Right cardiac atrium (tissue), 5 donors: ENCODE measurements at regions not wholly inside any gene's neighbourhood (a gene's known extent, or its start where the extent isn't known, plus 50 kb on each side); places are given as distances from the start of the nearest gene placed in this dataset.

Experiments used
- ATAC-seq, 2 donors: fragments of 200-7000 bp; cut with Tn5 transposase; one replicate each; pipeline versions ENCODE4 v1.8.0 to v1.9.1; 2020; ENCODE audit warnings: moderate library complexity in 2 of 2, mild to moderate bottlenecking in 1 of 2
- DNase-seq, 3 donors: peaks; one replicate each; pipeline ENCODE4 v3.0.0-alpha.2; 2020
- H3K27ac ChIP-seq: one replicate; pipeline ENCODE4 v1.5.1; 2013; ENCODE audit warnings: mild to moderate bottlenecking, low read length, control low read depth, moderate library complexity
- H3K27me3 ChIP-seq: one replicate; pipeline ENCODE4 v1.6.1; 2013; ENCODE audit not compliant: control insufficient read depth, insufficient read depth
- H3K4me1 ChIP-seq: one replicate; pipeline ENCODE4 v1.6.1; 2013; ENCODE audit warnings: low read length; ENCODE audit not compliant: control insufficient read depth, insufficient read depth
- H3K4me3 ChIP-seq: one replicate; pipeline ENCODE4 v1.5.1; 2013; ENCODE audit warnings: low read length, control low read depth
- H3K9me3 ChIP-seq: one replicate; pipeline ENCODE4 v1.6.1; 2013; ENCODE audit warnings: low read length; ENCODE audit not compliant: control insufficient read depth
- WGBS: extraction: QIAGEN DNeasy Blood & Tissue Kit; methylation state at CpG from one replicate; pipeline ENCODE4 v1.1.7; 2013; 5-methylcytosine and 5-hydroxymethylcytosine counted together
- intact Hi-C, 4 donors: fragments of 100-400 bp; cut with DNase I; formaldehyde crosslinking; loops; one replicate each; pipeline versions ENCODE4 v1.11.0 to v1.14.0; 2022 to 2023
- donor health status: healthy with polysubstance abuse.
- donor health status: DM: no; HTN: yes; CAD: no.
- donor health status: DM: no; HTN: no; CAD: no.
- donor health status: DM: no; HTN: yes; CAD: no; lungs with severe emphysema.
- donor health status: DM: yes; HTN: yes; CAD: no.

DNA sequence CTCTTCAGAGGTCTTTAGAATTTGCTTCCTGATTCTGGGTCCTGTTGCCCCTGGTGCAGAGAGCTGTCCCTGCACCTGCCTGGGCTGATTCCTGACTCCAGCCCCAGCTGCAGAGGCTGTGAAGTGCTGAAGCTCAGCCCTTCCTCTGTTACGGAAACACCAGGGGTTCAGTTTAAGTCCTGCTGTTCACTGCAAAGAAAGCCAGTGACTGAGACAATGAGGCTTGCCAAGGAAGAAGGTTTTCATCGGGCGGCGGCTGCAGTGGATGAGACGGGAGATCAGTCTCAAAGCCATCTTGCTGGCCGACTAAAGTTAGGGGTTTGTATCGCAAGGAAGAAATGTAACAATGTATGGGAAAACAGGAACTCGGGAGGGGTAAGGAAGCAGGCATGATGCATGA, 142.4 kb upstream of the ZNF236 start:
- intact Hi-C loops, result loop anchor here in 1 of 4 donors (10.0 kb wide), 1 partner anchor 275 kb away; no protein-coding TSS in a partner anchor
- Histone ChIP-seq H3K27me3 (no peaks in the 10 kb centered on the region), H3K4me1 (no peaks in the 10 kb centered on the region), H3K9me3 (no peaks in the 10 kb centered on the region), H3K4me3 (no peak overlapping the region), H3K27ac (no peak overlapping the region)
- WGBS, result 60% methylated on average over 8 of the region's 8 CpGs
- ATAC-seq, result no peak
- DNase-seq, result no peak

DNA sequence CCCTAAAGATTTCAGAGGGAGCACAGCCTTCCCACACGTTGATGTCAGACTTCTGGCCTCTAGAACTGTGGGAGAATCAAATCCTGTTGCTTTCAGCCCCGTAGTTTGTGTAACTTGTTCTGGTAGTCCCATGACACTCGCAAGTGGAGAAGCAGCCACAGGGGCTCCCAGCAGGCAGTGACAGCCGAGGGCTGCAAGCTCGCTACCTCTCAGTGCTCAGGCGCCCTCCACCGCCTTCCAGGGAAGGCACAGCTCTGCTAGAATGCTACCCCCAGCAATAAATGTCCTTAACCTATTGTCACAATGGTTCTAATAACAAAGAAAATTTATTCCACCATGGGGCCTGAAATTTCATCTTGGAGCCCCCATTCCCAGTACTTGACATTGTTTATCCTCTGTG, 143.1 kb upstream of the ZNF236 start:
- Histone ChIP-seq H3K27me3 (no peaks in the 10 kb centered on the region), H3K27ac (no peak overlapping the region), H3K4me3 (no peak overlapping the region), H3K9me3 (no peaks in the 10 kb centered on the region), H3K4me1 (no peaks in the 10 kb centered on the region)
- intact Hi-C loops, result no loop called here
- ATAC-seq (no peak), DNase-seq (no peak)
- 66% methylated on average over 7 of the region's 7 CpGs for WGBS

- Histone ChIP-seq H3K27me3 (no peaks in the 10 kb centered on the region), H3K4me3 (no peak overlapping the region), H3K4me1 (no peaks in the 10 kb centered on the region), H3K9me3 (no peaks in the 10 kb centered on the region), H3K27ac (no peak overlapping the region)
- DNase-seq (peak; percentile 35 to 71 (median 62)), ATAC-seq (no peak)
- intact Hi-C loops, result no loop called here
- WGBS, result 60% methylated on average over 8 of the region's 8 CpGs
Measured at GRCh38 chr18:76678248-76678647, 144.1 kb upstream of the ZNF236 start.

DNA sequence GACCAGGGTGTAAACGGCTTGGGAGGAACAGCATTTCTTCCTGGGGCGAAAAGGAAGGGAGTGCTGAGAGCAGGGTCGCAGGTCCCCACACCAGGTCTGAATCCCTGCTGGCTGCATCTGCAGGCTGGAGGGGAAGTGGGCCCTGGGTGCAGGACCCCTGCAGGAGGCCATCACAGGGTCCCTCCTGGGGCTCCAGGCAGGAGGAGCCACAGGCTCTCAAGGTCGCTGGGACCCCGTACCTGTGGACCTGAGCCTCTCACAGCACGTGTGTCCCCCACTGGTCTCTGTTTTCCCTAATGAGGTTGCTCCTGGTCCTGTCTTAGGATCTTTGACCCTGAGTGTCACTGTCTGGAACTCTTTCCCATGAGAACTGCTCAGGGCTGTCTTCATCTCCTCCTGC, 147.8 kb upstream of the ZNF236 start:
- ATAC-seq, result no peak
- no peaks in the 10 kb centered on the region for H3K4me1 ChIP-seq
- DNase-seq, result no peak
- no peaks in the 10 kb centered on the region for H3K9me3 ChIP-seq
- H3K4me3 ChIP-seq, result no peak overlapping the region
- WGBS, result 74% methylated on average over 6 of the region's 6 CpGs
- H3K27ac ChIP-seq, result no peak overlapping the region
- intact Hi-C loops, result no loop called here
- no peaks in the 10 kb centered on the region for H3K27me3 ChIP-seq

DNA sequence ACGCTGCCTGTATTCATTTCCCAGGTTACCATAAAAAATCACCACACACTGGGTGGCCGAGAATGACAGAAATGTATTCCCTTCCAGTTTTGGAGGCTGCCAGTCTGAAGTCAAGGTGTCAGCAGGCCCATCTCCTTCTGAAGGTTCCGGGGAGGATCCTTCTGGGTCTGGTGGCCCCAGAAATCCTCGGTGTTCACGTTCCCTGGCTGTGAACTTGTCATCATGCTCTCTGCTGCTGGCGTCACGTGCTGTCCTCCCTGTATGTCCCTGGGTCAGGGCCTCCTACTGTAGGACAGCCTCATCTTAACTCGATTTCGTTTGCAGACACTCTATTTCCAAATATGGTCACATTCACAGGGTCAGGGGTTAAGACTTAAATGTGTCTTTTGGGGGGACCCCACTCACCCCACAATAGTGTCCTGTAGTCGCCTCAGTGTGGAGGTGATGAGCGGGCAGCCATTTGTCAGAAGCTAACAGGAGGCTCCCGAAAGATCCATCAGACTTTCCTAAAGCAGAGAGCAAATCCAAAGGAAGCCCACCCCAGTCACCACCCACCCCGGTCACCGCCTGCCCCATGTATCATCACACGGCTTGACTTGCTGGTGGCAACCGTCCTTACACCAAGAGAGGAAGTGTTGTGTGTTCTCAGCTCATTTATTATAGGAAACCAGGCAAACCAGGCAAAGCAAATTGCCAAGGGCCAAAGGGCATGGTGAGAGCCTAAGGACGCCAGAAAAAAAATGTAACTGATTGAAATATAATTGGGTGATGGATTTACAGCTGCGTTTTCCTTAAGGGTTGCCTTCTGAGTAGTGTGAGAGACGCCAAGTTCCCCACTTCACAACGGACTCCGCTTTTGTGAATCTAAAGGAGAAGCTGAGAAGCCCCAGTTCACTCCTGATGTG, 148.8 kb upstream of the ZNF236 start:
- intact Hi-C loops, result no loop called here
- Histone ChIP-seq H3K4me3 (no peak overlapping the region), H3K4me1 (no peaks in the 10 kb centered on the region), H3K9me3 (no peaks in the 10 kb centered on the region), H3K27ac (no peak overlapping the region), H3K27me3 (no peaks in the 10 kb centered on the region)
- no peak for ATAC-seq
- DNase-seq, result no peak
- WGBS, result 89% methylated on average over 21 of the region's 21 CpGs

- intact Hi-C loops, result no loop called here
- WGBS, result 78% methylated on average over 3 of the region's 3 CpGs
- H3K9me3 ChIP-seq, result no peaks in the 10 kb centered on the region
- H3K4me1 ChIP-seq, result no peaks in the 10 kb centered on the region
- H3K4me3 ChIP-seq, result no peak overlapping the region
- DNase-seq, result no peak
- H3K27ac ChIP-seq, result no peak overlapping the region
- ATAC-seq, result no peak
- H3K27me3 ChIP-seq, result no peaks in the 10 kb centered on the region
Measured at GRCh38 chr18:76672627-76673026, 149.7 kb upstream of the ZNF236 start.

DNA sequence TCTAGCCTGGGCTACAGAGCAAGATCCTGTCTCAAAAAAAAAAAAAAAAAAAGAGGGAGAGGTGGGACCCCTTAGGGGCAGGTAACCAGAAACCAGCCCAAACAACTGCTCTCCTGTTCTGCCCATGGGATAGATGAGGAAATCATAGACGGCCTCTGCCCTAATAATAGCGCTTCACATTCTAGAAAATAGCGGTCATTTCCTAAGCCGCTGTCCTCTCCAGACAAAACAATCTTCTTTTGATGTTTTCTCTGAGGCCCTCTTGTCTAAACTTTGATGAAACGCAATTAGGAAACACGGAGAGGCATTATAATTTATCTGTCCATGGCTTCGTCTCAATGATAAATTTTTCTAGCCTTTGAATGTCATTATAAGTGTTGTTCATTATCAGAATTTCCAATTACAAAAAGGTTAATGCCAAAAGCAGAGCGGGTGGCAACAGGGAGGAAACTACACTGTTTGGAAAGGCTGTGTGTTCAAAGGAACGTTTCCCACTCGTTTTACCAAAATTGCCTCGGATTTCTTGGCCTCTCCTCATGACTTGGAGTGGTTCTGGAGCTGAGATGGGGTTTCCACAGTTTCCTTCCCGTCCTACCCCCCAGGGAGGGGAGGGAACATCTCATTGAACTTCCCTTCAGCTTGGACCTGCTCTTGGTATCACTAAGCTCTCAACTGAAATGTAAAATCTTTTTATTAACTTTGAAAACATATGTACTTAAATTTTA, 151.6 kb upstream of the ZNF236 start:
- DNase-seq (peak in 1 of 3 donors; percentile 57), ATAC-seq (peak; percentile 69 to 90)
- Histone ChIP-seq H3K27me3 (no peaks in the 10 kb centered on the region), H3K4me1 (no peaks in the 10 kb centered on the region), H3K4me3 (no peak overlapping the region), H3K9me3 (no peaks in the 10 kb centered on the region), H3K27ac (no peak overlapping the region)
- 38% methylated on average over 12 of the region's 12 CpGs for WGBS
- intact Hi-C loops, result no loop called here

DNA sequence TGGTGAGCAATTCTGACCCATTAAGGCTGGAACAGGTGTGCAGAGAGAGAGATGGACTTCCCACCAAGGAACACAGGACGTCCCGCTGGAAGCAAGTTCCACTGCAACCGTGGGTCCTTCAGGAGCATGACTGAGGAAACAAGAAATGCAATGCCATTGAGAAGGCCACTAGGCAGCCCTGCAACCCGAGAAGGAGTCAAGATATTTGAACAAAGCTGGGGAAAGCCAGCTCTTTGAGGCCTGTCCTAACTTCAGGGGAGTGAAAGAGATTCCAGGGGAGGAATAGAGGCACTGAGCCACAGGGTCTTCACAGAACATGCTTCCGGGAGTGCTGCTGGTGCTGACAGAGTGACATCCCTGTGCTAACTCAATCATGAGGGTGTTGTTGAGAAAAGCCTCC, 153.8 kb upstream of the ZNF236 start:
- no peak overlapping the region for H3K27ac ChIP-seq
- DNase-seq, result no peak
- intact Hi-C loops, result no loop called here
- no peak for ATAC-seq
- no peaks in the 10 kb centered on the region for H3K9me3 ChIP-seq
- 64% methylated on average over 5 of the region's 5 CpGs for WGBS
- no peak overlapping the region for H3K4me3 ChIP-seq
- no peaks in the 10 kb centered on the region for H3K27me3 ChIP-seq
- no peaks in the 10 kb centered on the region for H3K4me1 ChIP-seq

GRCh38 chr18:76668119-76668518, 154.2 kb upstream of the ZNF236 start:
- Histone ChIP-seq H3K4me3 (no peak overlapping the region), H3K27ac (no peak overlapping the region), H3K9me3 (no peaks in the 10 kb centered on the region), H3K4me1 (no peaks in the 10 kb centered on the region), H3K27me3 (no peaks in the 10 kb centered on the region)
- WGBS, result 93% methylated on average over 8 of the region's 8 CpGs
- DNase-seq (no peak), ATAC-seq (no peak)
- intact Hi-C loops, result no loop called here

- intact Hi-C loops, result no loop called here
- DNase-seq (no peak), ATAC-seq (no peak)
- Histone ChIP-seq H3K27me3 (no peaks in the 10 kb centered on the region), H3K4me1 (no peaks in the 10 kb centered on the region), H3K27ac (no peak overlapping the region), H3K4me3 (no peak overlapping the region), H3K9me3 (no peaks in the 10 kb centered on the region)
- 70% methylated on average over 12 of the region's 12 CpGs for WGBS
Measured at GRCh38 chr18:76667603-76668002, 154.8 kb upstream of the ZNF236 start.

DNA sequence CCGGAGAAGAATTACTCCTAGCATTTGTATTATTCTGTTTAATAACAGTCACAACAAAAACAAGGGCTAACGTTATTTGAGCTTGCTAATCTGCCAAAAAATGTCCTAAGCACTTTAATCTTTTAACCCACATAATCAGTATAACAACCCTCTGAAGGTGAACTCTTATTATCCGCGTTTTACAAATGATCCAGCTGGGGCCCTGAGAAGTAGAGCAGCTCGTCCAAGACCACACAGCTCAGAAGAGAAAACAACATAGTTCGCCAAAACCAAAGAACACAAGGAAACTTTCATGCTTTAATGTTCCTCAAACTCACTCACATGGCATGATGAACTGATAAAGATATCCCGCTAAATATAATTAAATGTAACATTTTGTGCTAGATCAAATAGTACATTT, 159.7 kb upstream of the ZNF236 start:
- Histone ChIP-seq H3K4me1 (no peaks in the 10 kb centered on the region), H3K27ac (no peak overlapping the region), H3K9me3 (no peaks in the 10 kb centered on the region), H3K4me3 (no peak overlapping the region), H3K27me3 (no peaks in the 10 kb centered on the region)
- intact Hi-C loops, result no loop called here
- DNase-seq, result no peak
- WGBS, result 50% methylated on average over 7 of the region's 7 CpGs
- ATAC-seq, result no peak
